ENCODE measurements at regions not wholly inside any gene's neighbourhood (a gene's known extent, or its start where the extent isn't known, plus 50 kb on each side); places are given as distances from the start of the nearest gene placed in this dataset.

GRCh38 chr18:70463085-70463484 is 174.2 kb downstream of the SOCS6 start:
- no peaks in the 10 kb centered on the region for H4K20me1 ChIP-seq (ENCODE audit: insufficient read depth, poor library complexity, severe bottlenecking)
- H3K27me3 ChIP-seq: no peaks in the 10 kb centered on the region
- no peak overlapping the region for H3K4me3 ChIP-seq
- no peaks in the 10 kb centered on the region for H3K36me3 ChIP-seq (replicated peaks; ENCODE audit: insufficient read depth, low read depth)
- TF ChIP-seq EZH2phosphoT487 (IDR thresholded peaks at IDR 0.05; ENCODE audit: low read depth, severe bottlenecking, unreplicated experiment): no peak
- no peaks in the 10 kb centered on the region for H3K79me2 ChIP-seq
- no peak overlapping the region for H3K4me2 ChIP-seq
- H3K27ac ChIP-seq: no peak overlapping the region
- H2AFZ ChIP-seq: no peak overlapping the region
- WGBS (ENCODE audit: low lambda C conversion rate, missing lambda C conversion rate): 82% methylated on average over 6 of the region's 6 CpGs
- no peaks in the 10 kb centered on the region for H3K9me3 ChIP-seq (ENCODE audit: low read depth)
- no peaks in the 10 kb centered on the region for H3K4me1 ChIP-seq (ENCODE audit: insufficient read depth)
- DNase-seq (ENCODE audit: low spot score): no peak
- H3K9me2 ChIP-seq (replicated peaks; ENCODE audit: insufficient read depth): no peaks in the 10 kb centered on the region

- Histone ChIP-seq H3K4me1 (ENCODE audit: insufficient read depth) (no peaks in the 10 kb centered on the region), H3K36me3 (replicated peaks; ENCODE audit: insufficient read depth, low read depth) (no peaks in the 10 kb centered on the region), H4K20me1 (ENCODE audit: insufficient read depth, poor library complexity, severe bottlenecking) (no peaks in the 10 kb centered on the region), H3K4me3 (no peak overlapping the region), H3K79me2 (no peaks in the 10 kb centered on the region), H3K27ac (no peak overlapping the region), H3K4me2 (no peak overlapping the region), H2AFZ (no peak overlapping the region), H3K9me3 (ENCODE audit: low read depth) (no peaks in the 10 kb centered on the region), H3K9me2 (replicated peaks; ENCODE audit: insufficient read depth) (no peaks in the 10 kb centered on the region), H3K27me3 (no peaks in the 10 kb centered on the region)
- 35% methylated on average over 3 of the region's 3 CpGs for WGBS (ENCODE audit: low lambda C conversion rate, missing lambda C conversion rate)
- no peak for DNase-seq (ENCODE audit: low spot score)
- no peak for TF ChIP-seq EZH2 (IDR thresholded peaks at IDR 0.05; ENCODE audit: borderline replicate concordance)
- TF ChIP-seq, protein P1, sequence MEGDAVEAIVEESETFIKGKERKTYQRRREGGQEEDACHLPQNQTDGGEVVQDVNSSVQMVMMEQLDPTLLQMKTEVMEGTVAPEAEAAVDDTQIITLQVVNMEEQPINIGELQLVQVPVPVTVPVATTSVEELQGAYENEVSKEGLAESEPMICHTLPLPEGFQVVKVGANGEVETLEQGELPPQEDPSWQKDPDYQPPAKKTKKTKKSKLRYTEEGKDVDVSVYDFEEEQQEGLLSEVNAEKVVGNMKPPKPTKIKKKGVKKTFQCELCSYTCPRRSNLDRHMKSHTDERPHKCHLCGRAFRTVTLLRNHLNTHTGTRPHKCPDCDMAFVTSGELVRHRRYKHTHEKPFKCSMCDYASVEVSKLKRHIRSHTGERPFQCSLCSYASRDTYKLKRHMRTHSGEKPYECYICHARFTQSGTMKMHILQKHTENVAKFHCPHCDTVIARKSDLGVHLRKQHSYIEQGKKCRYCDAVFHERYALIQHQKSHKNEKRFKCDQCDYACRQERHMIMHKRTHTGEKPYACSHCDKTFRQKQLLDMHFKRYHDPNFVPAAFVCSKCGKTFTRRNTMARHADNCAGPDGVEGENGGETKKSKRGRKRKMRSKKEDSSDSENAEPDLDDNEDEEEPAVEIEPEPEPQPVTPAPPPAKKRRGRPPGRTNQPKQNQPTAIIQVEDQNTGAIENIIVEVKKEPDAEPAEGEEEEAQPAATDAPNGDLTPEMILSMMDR (IDR thresholded peaks at IDR 0.05; ENCODE audit: poor library complexity): no peak
- TF ChIP-seq EZH2phosphoT487 (IDR thresholded peaks at IDR 0.05; ENCODE audit: low read depth, severe bottlenecking, unreplicated experiment): no peak
Observed at GRCh38 chr18:70462078-70462439, 173.2 kb downstream of the SOCS6 start.

GRCh38 chr18:70461323-70462077 is 172.7 kb downstream of the SOCS6 start:
- TF ChIP-seq EZH2phosphoT487 (IDR thresholded peaks at IDR 0.05; ENCODE audit: low read depth, severe bottlenecking, unreplicated experiment): no peak
- no peaks in the 10 kb centered on the region for H3K36me3 ChIP-seq (replicated peaks; ENCODE audit: insufficient read depth, low read depth)
- no peaks in the 10 kb centered on the region for H3K9me3 ChIP-seq (ENCODE audit: low read depth)
- no peak overlapping the region for H2AFZ ChIP-seq
- no peaks in the 10 kb centered on the region for H3K9me2 ChIP-seq (replicated peaks; ENCODE audit: insufficient read depth)
- H3K4me1 ChIP-seq (ENCODE audit: insufficient read depth): no peaks in the 10 kb centered on the region
- no peak overlapping the region for H3K27ac ChIP-seq
- H3K27me3 ChIP-seq: no peaks in the 10 kb centered on the region
- H3K79me2 ChIP-seq: no peaks in the 10 kb centered on the region
- H4K20me1 ChIP-seq (ENCODE audit: insufficient read depth, poor library complexity, severe bottlenecking): no peaks in the 10 kb centered on the region
- no peak overlapping the region for H3K4me2 ChIP-seq
- no peak for DNase-seq (ENCODE audit: low spot score)
- no peak overlapping the region for H3K4me3 ChIP-seq
- WGBS (ENCODE audit: low lambda C conversion rate, missing lambda C conversion rate): 85% methylated on average over 11 of the region's 11 CpGs

DNA sequence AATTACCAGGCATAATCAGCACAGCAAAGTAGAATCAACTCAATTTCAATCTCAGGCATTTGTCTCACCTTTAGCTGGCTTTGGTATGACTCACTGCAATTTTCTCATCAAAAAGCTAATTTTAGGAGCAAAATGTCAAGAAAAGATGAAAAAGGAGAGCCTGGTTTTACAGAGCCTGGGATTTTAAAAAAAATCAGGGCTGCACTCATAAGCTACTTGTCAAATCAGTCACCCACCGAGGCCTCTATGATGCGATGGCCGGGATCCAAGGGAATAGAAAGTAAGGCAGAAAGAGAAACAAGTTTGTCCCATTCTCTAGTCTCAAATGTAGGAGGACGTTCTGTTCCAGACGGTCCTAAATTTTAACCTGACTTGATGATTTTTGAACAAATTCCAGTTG is 170.9 kb downstream of the SOCS6 start:
- H3K4me2 ChIP-seq: no peak overlapping the region
- H3K9me3 ChIP-seq (ENCODE audit: low read depth): no peaks in the 10 kb centered on the region
- no peaks in the 10 kb centered on the region for H3K9me2 ChIP-seq (replicated peaks; ENCODE audit: insufficient read depth)
- H4K20me1 ChIP-seq (ENCODE audit: insufficient read depth, poor library complexity, severe bottlenecking): no peaks in the 10 kb centered on the region
- TF ChIP-seq EZH2phosphoT487 (IDR thresholded peaks at IDR 0.05; ENCODE audit: low read depth, severe bottlenecking, unreplicated experiment) (no peak), EZH2 (IDR thresholded peaks at IDR 0.05; ENCODE audit: borderline replicate concordance) (no peak)
- TF ChIP-seq, protein P1 (IDR thresholded peaks at IDR 0.05; ENCODE audit: poor library complexity): no peak
- no peaks in the 10 kb centered on the region for H3K36me3 ChIP-seq (replicated peaks; ENCODE audit: insufficient read depth, low read depth)
- H3K27me3 ChIP-seq: no peaks in the 10 kb centered on the region
- DNase-seq (ENCODE audit: low spot score): no peak
- no peaks in the 10 kb centered on the region for H3K79me2 ChIP-seq
- H3K4me3 ChIP-seq: no peak overlapping the region
- H3K27ac ChIP-seq: no peak overlapping the region
- H3K4me1 ChIP-seq (ENCODE audit: insufficient read depth): no peaks in the 10 kb centered on the region
- H2AFZ ChIP-seq: no peak overlapping the region
- WGBS (ENCODE audit: low lambda C conversion rate, missing lambda C conversion rate): 77% methylated on average over 5 of the region's 5 CpGs
